ENCODE measurements at regions not wholly inside any gene's neighbourhood (a gene's known extent, or its start where the extent isn't known, plus 50 kb on each side); places are given as distances from the start of the nearest gene placed in this dataset.

DNA sequence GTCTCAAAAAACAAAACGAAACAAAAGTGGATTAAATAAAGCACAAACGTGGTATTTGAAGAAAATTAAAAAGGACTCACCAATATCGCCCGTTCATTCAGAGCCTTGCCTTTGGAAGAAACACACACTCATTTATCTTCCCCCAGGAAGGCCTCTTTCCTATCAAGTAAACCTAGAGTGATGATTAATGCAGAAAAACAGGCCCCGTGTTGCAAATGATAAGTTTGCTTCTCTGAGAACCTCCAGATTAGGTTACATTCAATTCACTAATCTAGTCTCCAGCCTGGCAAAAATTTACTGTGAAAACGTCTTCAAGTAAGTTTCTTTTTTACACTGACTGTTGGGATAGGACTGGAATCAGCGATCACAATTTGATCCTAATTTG is 78.0 kb upstream of the C1GALT1 start:
- H3K4me3 ChIP-seq (ENCODE audit: low read depth, low read length), result no peak overlapping the region
- TF ChIP-seq, protein P1, sequence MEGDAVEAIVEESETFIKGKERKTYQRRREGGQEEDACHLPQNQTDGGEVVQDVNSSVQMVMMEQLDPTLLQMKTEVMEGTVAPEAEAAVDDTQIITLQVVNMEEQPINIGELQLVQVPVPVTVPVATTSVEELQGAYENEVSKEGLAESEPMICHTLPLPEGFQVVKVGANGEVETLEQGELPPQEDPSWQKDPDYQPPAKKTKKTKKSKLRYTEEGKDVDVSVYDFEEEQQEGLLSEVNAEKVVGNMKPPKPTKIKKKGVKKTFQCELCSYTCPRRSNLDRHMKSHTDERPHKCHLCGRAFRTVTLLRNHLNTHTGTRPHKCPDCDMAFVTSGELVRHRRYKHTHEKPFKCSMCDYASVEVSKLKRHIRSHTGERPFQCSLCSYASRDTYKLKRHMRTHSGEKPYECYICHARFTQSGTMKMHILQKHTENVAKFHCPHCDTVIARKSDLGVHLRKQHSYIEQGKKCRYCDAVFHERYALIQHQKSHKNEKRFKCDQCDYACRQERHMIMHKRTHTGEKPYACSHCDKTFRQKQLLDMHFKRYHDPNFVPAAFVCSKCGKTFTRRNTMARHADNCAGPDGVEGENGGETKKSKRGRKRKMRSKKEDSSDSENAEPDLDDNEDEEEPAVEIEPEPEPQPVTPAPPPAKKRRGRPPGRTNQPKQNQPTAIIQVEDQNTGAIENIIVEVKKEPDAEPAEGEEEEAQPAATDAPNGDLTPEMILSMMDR (IDR thresholded peaks at IDR 0.05; ENCODE audit: insufficient read depth, low read depth, low read length, missing control alignments), result no peak
- no peak for DNase-seq (ENCODE audit: low read depth)

DNA sequence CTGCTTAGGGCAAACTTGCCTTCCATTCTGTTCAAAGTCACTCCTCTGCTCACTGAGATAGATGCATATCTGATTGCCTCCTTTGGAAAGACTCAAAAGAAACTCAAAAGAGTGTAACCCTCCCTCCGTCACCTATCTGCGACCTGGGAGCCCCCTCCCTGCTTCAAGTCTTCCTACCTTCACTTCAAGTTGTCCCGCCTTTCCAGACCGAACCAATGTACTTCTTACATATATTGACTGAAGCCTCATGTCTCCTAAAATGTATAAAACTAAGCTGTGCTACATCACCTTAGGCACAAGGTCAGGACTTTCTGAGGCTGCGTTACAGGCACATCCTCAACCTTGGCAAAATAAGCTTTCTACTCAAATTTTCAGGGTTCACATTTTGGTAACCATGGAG is 77.4 kb upstream of the C1GALT1 start:
- DNase-seq (ENCODE audit: low read depth), result no peak
- H3K4me3 ChIP-seq (ENCODE audit: low read depth, low read length), result no peak overlapping the region
- TF ChIP-seq, protein P1 (IDR thresholded peaks at IDR 0.05; ENCODE audit: insufficient read depth, low read depth, low read length, missing control alignments), result no peak

DNA sequence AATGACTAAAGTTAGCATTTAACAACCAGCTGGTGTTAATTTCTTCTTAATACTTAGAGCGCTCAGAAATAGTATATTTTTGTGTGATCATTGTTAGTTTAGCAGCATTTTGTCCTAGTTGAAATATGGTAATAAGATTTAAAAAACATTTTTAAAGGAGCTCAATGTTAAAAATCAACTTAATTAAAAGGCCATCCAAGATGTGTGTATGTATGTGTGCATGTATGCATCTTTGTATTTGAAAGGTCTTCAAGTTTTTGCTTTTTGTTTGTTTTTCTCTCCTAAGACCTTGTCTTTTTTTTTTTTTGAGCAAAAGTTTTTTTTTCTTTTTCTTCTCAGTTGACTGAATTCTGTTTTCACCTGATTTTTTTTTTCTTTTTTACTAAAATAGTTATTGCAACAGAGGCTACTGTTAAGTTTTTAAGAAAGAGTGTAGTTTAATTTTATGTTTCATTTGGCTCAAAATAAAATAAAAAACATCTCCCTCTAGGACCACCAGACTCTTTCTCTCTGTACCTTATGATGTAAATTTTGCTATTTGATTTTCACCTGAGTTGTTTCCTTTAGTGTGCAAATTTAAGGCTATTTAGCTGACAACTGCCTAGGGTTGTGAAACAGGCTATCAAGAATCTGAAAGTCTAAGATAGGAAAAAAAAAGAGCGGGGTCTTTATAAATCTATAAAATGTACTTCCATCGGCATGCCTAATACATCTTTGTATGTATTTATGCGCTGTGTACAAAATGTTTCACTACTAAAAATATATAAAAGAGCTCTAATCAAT is 76.4 kb upstream of the C1GALT1 start:
- H3K4me3 ChIP-seq (ENCODE audit: low read depth, low read length), result no peak overlapping the region
- DNase-seq (ENCODE audit: low read depth), result no peak
- TF ChIP-seq, protein P1 (IDR thresholded peaks at IDR 0.05; ENCODE audit: insufficient read depth, low read depth, low read length, missing control alignments), result no peak

DNA sequence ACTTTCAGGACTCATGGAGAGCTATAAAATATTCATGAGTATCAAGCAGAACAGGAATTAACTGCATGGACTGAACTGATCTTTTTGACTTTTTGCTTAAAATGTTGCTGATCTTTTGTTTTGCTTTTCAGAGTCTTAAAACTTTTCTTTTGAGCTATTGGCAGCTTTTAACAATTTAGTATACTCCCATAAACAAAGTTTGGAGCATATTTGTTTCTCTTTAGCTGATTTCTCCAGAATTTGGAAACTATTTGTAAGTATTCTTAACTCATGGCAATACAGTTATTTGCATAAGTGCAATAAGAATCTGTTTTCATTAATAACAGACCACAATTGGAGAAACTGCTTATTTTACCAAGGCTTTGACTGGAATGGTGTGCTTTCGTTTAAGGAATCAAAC is 73.4 kb upstream of the C1GALT1 start:
- TF ChIP-seq, protein P1 (IDR thresholded peaks at IDR 0.05; ENCODE audit: insufficient read depth, low read depth, low read length, missing control alignments), result no peak
- H3K4me3 ChIP-seq (ENCODE audit: low read depth, low read length), result no peak overlapping the region
- DNase-seq (ENCODE audit: low read depth), result no peak

DNA sequence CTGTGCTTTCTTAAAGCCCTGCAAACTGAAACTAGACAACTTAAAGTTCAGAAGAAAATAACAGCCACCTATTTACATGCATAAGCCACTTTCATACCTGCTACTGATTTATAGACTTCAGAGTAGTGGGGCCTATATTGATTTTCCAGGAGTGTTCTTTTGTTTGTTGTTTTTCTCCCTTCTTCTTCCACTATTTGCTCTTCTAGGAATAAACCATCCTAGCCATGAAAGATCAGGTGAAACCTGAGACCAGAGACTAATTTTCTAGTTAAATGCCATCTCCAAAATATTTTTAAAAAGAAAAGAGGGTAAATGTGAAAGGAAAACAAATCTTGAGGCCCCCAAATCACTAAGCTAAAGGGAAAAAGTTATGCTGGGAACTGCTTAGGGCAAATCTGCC is 72.4 kb upstream of the C1GALT1 start:
- H3K4me3 ChIP-seq (ENCODE audit: low read depth, low read length), result no peak overlapping the region
- no peak for DNase-seq (ENCODE audit: low read depth)
- TF ChIP-seq, protein P1 (IDR thresholded peaks at IDR 0.05; ENCODE audit: insufficient read depth, low read depth, low read length, missing control alignments), result no peak

DNA sequence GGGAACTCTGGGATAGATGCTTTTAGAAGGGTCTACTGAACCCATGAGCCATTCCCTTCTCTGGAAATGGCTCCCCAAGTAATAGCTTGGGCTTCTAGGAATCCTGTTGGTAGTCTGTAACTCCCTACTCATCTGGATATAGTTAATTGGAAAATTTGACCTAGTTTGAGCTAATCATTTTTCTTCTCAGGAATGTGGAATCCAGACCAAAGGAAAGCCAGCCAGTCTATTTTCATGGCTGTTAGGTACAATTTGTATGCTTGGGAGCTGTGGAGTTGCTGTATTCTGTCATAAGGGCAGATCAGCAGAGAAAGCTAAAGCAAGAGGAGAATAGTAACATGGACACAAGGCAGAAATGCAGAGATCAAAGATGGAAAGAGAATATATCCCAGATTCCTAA is 71.6 kb upstream of the C1GALT1 start:
- no peak overlapping the region for H3K4me3 ChIP-seq (ENCODE audit: low read depth, low read length)
- TF ChIP-seq, protein P1 (IDR thresholded peaks at IDR 0.05; ENCODE audit: insufficient read depth, low read depth, low read length, missing control alignments), result no peak
- no peak for DNase-seq (ENCODE audit: low read depth)

DNA sequence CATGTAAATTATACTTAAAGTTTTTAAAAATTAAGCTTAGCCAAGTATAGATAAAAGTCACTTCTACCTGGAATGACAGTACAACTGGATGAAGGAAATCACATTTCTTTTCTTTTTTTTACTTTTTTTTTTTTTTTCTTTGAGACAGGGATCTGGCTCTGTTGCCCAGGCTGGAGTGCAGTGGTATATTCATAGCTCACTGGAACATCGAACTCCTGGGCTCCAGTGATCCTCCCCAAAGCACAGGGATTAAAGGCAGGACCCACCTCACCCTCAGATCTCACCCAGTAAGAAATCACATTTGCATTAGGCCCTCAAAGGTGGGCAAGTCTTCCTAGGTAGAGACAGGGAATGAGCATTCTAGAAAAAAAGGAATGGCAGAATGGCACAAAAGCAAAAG is 69.5 kb upstream of the C1GALT1 start:
- TF ChIP-seq, protein P1 (IDR thresholded peaks at IDR 0.05; ENCODE audit: insufficient read depth, low read depth, low read length, missing control alignments), result no peak
- DNase-seq (ENCODE audit: low read depth), result no peak
- H3K4me3 ChIP-seq (ENCODE audit: low read depth, low read length), result no peak overlapping the region

All from GM12865 (cell line).